ENCODE measurements at regions not wholly inside any gene's neighbourhood (a gene's known extent, or its start where the extent isn't known, plus 50 kb on each side); places are given as distances from the start of the nearest gene placed in this dataset.

- DNase-seq (ENCODE audit: low spot score): peak; percentile 23
These were observed 86.1 kb upstream of the CD83 start for GRCh38 chr6:14031516-14031915.

GRCh38 chr6:14035071-14035847 lies 82.3 kb upstream of the CD83 start:
- DNase-seq (ENCODE audit: low spot score): no peak

- no peak for DNase-seq (ENCODE audit: low spot score)
These were observed 81.7 kb upstream of the CD83 start for GRCh38 chr6:14035874-14036273.

GRCh38 chr6:14036911-14037310 lies 80.7 kb upstream of the CD83 start:
- DNase-seq (ENCODE audit: low spot score): no peak

GRCh38 chr6:14037402-14038277 lies 79.9 kb upstream of the CD83 start:
- peak; percentile 38 for DNase-seq (ENCODE audit: low spot score)

GRCh38 chr6:14038467-14039437 lies 78.8 kb upstream of the CD83 start:
- no peak for DNase-seq (ENCODE audit: low spot score)

GRCh38 chr6:14040042-14040441 lies 77.5 kb upstream of the CD83 start:
- DNase-seq (ENCODE audit: low spot score): no peak

GRCh38 chr6:14046476-14047068 lies 71.0 kb upstream of the CD83 start:
- peak; percentile 53 for DNase-seq (ENCODE audit: low spot score)

GRCh38 chr6:14047151-14047740 lies 70.3 kb upstream of the CD83 start:
- DNase-seq (ENCODE audit: low spot score): no peak

GRCh38 chr6:14048837-14049236 lies 68.7 kb upstream of the CD83 start:
- DNase-seq (ENCODE audit: low spot score): no peak

- DNase-seq (ENCODE audit: low spot score): no peak
These were observed 66.2 kb upstream of the CD83 start for GRCh38 chr6:14051355-14051754.

GRCh38 chr6:14053811-14054210 lies 63.8 kb upstream of the CD83 start:
- DNase-seq (ENCODE audit: low spot score): no peak

GRCh38 chr6:14055541-14055940 lies 62.0 kb upstream of the CD83 start:
- DNase-seq (ENCODE audit: low spot score): no peak

- DNase-seq (ENCODE audit: low spot score): no peak
These were observed 59.4 kb upstream of the CD83 start for GRCh38 chr6:14058029-14058695.

GRCh38 chr6:14058735-14059134 lies 58.8 kb upstream of the CD83 start:
- no peak for DNase-seq (ENCODE audit: low spot score)

- no peak for DNase-seq (ENCODE audit: low spot score)
These were observed 57.7 kb upstream of the CD83 start for GRCh38 chr6:14059791-14060436.

- DNase-seq (ENCODE audit: low spot score): no peak
These were observed 56.6 kb upstream of the CD83 start for GRCh38 chr6:14060971-14061370.

GRCh38 chr6:14061643-14062042 lies 55.9 kb upstream of the CD83 start:
- DNase-seq (ENCODE audit: low spot score): no peak

- DNase-seq (ENCODE audit: low spot score): no peak
These were observed 55.1 kb upstream of the CD83 start for GRCh38 chr6:14062345-14063029.

- DNase-seq (ENCODE audit: low spot score): no peak
These were observed 53.8 kb upstream of the CD83 start for GRCh38 chr6:14063756-14064155.
